IMR-90 (cell line): ENCODE measurements at regions not wholly inside any gene's neighbourhood (a gene's known extent, or its start where the extent isn't known, plus 50 kb on each side); places are given as distances from the start of the nearest gene placed in this dataset.

Source experiments
- ATAC-seq: fragments of 200-7000 bp; cut with Tn5 transposase; 2 replicates; pipeline ENCODE4 v1.9.1; 2020; ENCODE audit warnings: low read depth, mild to moderate bottlenecking, moderate library complexity
- BruUV-seq: library from RNA; stranded (reverse); fragments of 400-500 nt; replicated peaks from 2 replicates; lab custom pipeline; 2021; lab: Mats Ljungman, UMichigan
- CTCF ChIA-PET: fragments of 300-600 bp; formaldehyde crosslinking; extraction: SDS; loops from one replicate; lab custom pipeline; 2021; ENCODE audit warnings: antibody characterized with exemption; lab: Yijun Ruan, JAX
- POLR2A ChIA-PET: fragments of 300-600 bp; sonication (Branson Sonifier 250); formaldehyde crosslinking; loops from one replicate; lab custom pipeline; 2022; ENCODE audit warnings: antibody characterized with exemption; ENCODE audit not compliant: unreplicated experiment; lab: Charles Lee
- DNase-seq: peaks from one replicate; pipeline ENCODE4 v3.0.0; 2013
- H2AFZ ChIP-seq: replicated peaks from 2 replicates; pipeline ENCODE3; 2013; ENCODE audit warnings: low read length, mild to moderate bottlenecking; ENCODE audit not compliant: poor library complexity
- H2AK5ac ChIP-seq: 2 replicates; pipeline ENCODE4 v1.6.1; 2013; ENCODE audit warnings: low read depth, low read length, inconsistent platforms
- H2AK9ac ChIP-seq: replicated peaks from 2 replicates; pipeline ENCODE3; 2013; ENCODE audit warnings: mild to moderate bottlenecking, low read depth, low read length, moderate library complexity; ENCODE audit not compliant: poor library complexity
- H2BK120ac ChIP-seq: 2 replicates; pipeline ENCODE4 v1.6.1; 2013; ENCODE audit warnings: low read depth, low read length, inconsistent platforms
- H2BK15ac ChIP-seq: 3 replicates; pipeline ENCODE4 v1.6.1; 2013; ENCODE audit warnings: low read depth, low read length, inconsistent platforms
- H2BK20ac ChIP-seq: 2 replicates; pipeline ENCODE4 v1.6.1; 2013; ENCODE audit warnings: low read depth, mild to moderate bottlenecking, inconsistent platforms, low read length, moderate library complexity
- H2BK5ac ChIP-seq: 2 replicates; pipeline ENCODE4 v1.6.1; 2013; ENCODE audit warnings: mild to moderate bottlenecking, low read depth, low read length, inconsistent platforms; ENCODE audit not compliant: poor library complexity, severe bottlenecking
- H3K14ac ChIP-seq: replicated peaks from 2 replicates; pipeline ENCODE4 v1.6.1; 2013; ENCODE audit warnings: low read depth, low read length, inconsistent platforms
- H3K18ac ChIP-seq: 2 replicates; pipeline ENCODE4 v1.6.1; 2013; ENCODE audit warnings: low read depth, low read length, control low read depth
- H3K23ac ChIP-seq: 2 replicates; pipeline ENCODE4 v1.6.1; 2013; ENCODE audit warnings: low read depth, low read length, inconsistent platforms
- H3K27ac ChIP-seq: 2 replicates; pipeline ENCODE4 v1.5.1; 2013; ENCODE audit warnings: mild to moderate bottlenecking, control low read depth, low read length; ENCODE audit not compliant: insufficient read depth
- H3K27me3 ChIP-seq: 2 replicates; pipeline ENCODE4 v1.6.1; 2013; ENCODE audit warnings: low read length; ENCODE audit not compliant: control insufficient read depth, insufficient read depth
- H3K36me3 ChIP-seq: 2 replicates; pipeline ENCODE4 v1.6.1; 2013; ENCODE audit warnings: low read length, mixed read lengths; ENCODE audit not compliant: control insufficient read depth, insufficient read depth
- H3K4ac ChIP-seq: 2 replicates; pipeline ENCODE4 v1.6.1; 2013; ENCODE audit warnings: low read depth, low read length, inconsistent platforms
- H3K4me1 ChIP-seq: 2 replicates; pipeline ENCODE4 v1.6.1; 2013; ENCODE audit warnings: low read length, mixed read lengths; ENCODE audit not compliant: control insufficient read depth, insufficient read depth
- H3K4me2 ChIP-seq: 2 replicates; pipeline ENCODE4 v1.6.1; 2013; ENCODE audit warnings: low read depth, mild to moderate bottlenecking, control low read depth, low read length, moderate library complexity
- H3K4me3 ChIP-seq: 2 replicates; pipeline ENCODE4 v1.5.1; 2013; ENCODE audit warnings: low read depth, mild to moderate bottlenecking, control low read depth, low read length, moderate library complexity; ENCODE audit not compliant: insufficient read depth
- H3K56ac ChIP-seq: 2 replicates; pipeline ENCODE4 v1.6.1; 2013; ENCODE audit warnings: low read length, inconsistent platforms; ENCODE audit not compliant: insufficient read depth; ENCODE audit errors: extremely low read depth
- H3K79me1 ChIP-seq, 2 experiments: 2 replicates each; pipeline ENCODE4 v1.6.1; 2013; ENCODE audit warnings: low read length in 2 of 2, inconsistent platforms in 1 of 2, low read depth in 1 of 2
- H3K9ac ChIP-seq: 2 replicates; pipeline ENCODE4 v1.6.1; 2013; ENCODE audit warnings: low read depth, low read length, control low read depth
- H3K9me1 ChIP-seq: 2 replicates; pipeline ENCODE4 v1.6.1; 2013; ENCODE audit warnings: low read length, inconsistent platforms; ENCODE audit not compliant: insufficient read depth
- H3K9me3 ChIP-seq: 2 replicates; pipeline ENCODE4 v1.6.1; 2013; ENCODE audit warnings: low read length; ENCODE audit not compliant: control insufficient read depth, insufficient read depth
- H4K20me1 ChIP-seq: 2 replicates; pipeline ENCODE4 v1.6.1; 2013; ENCODE audit warnings: low read length, inconsistent platforms; ENCODE audit not compliant: insufficient read depth
- H4K5ac ChIP-seq: 2 replicates; pipeline ENCODE4 v1.6.1; 2013; ENCODE audit warnings: mild to moderate bottlenecking, low read depth, low read length, control low read depth
- H4K8ac ChIP-seq, 2 experiments: 2 replicates each; pipeline ENCODE4 v1.6.1; 2013; ENCODE audit warnings: low read depth in 2 of 2, low read length in 2 of 2, control low read depth in 1 of 2, inconsistent platforms in 1 of 2
- H4K91ac ChIP-seq: 2 replicates; pipeline ENCODE4 v1.6.1; 2013; ENCODE audit warnings: low read depth, low read length, inconsistent platforms; ENCODE audit not compliant: insufficient read depth
- BHLHE40 ChIP-seq: fragments of 150-350 bp; IDR thresholded peaks from 2 replicates; pipeline ENCODE4 v1.6.1; 2016; ENCODE audit warnings: mild to moderate bottlenecking, low read depth, low read length
- CEBPB ChIP-seq: IDR thresholded peaks from 2 replicates; pipeline ENCODE4 v1.6.1; 2012; ENCODE audit warnings: low read depth, low read length, improper control_type of control experiment
- CHD1 ChIP-seq: IDR thresholded peaks from 2 replicates; pipeline ENCODE4 v1.6.1; 2012; ENCODE audit warnings: low read depth, low read length, improper control_type of control experiment
- ELK1 ChIP-seq: fragments of 150-350 bp; IDR thresholded peaks from 2 replicates; pipeline ENCODE4 v1.6.1; 2016; ENCODE audit warnings: low read depth, mild to moderate bottlenecking, low read length, moderate library complexity, borderline replicate concordance
- FOS ChIP-seq: fragments of 150-350 bp; IDR thresholded peaks from 2 replicates; pipeline ENCODE4 v1.6.1; 2016; ENCODE audit warnings: low read depth, low read length
- MAFK ChIP-seq: IDR thresholded peaks from 2 replicates; pipeline ENCODE4 v1.6.1; 2012; ENCODE audit warnings: low read depth, low read length, improper control_type of control experiment
- MAZ ChIP-seq: IDR thresholded peaks from 2 replicates; pipeline ENCODE4 v1.6.1; 2012; ENCODE audit warnings: low read depth, mild to moderate bottlenecking, low read length, improper control_type of control experiment, moderate library complexity, borderline replicate concordance
- MXI1 ChIP-seq: IDR thresholded peaks from 2 replicates; pipeline ENCODE4 v1.6.1; 2012; ENCODE audit warnings: low read depth, mild to moderate bottlenecking, low read length, moderate library complexity, borderline replicate concordance
- POLR2A ChIP-seq: IDR thresholded peaks from 2 replicates; pipeline ENCODE4 v1.6.1; 2012; ENCODE audit warnings: mild to moderate bottlenecking, low read depth, low read length
- RAD21 ChIP-seq: IDR thresholded peaks from 2 replicates; pipeline ENCODE4 v1.6.1; 2012; ENCODE audit warnings: low read length, improper control_type of control experiment
- RCOR1 ChIP-seq: IDR thresholded peaks from 2 replicates; pipeline ENCODE4 v1.6.1; 2012; ENCODE audit warnings: mild to moderate bottlenecking, low read length, improper control_type of control experiment; ENCODE audit not compliant: insufficient replicate concordance
- RFX5 ChIP-seq: IDR thresholded peaks from 2 replicates; pipeline ENCODE4 v1.8.0; 2012; ENCODE audit warnings: low read depth, mild to moderate bottlenecking, low read length, moderate library complexity
- SMC3 ChIP-seq: fragments of 150-350 bp; IDR thresholded peaks from 2 replicates; pipeline ENCODE4 v1.6.1; 2016; ENCODE audit warnings: low read depth, mild to moderate bottlenecking, antibody characterized with exemption, low read length, moderate library complexity
- WGBS, 2 experiments: methylation state at CpG; one replicate each; pipeline versions ENCODE4 v1.1.5 to v1.1.7; 2013; ENCODE audit warnings: missing lambda C conversion rate in 2 of 2; ENCODE audit not compliant: insufficient read length in 1 of 2; ENCODE audit errors: extremely low coverage in 2 of 2; 5-methylcytosine and 5-hydroxymethylcytosine counted together
- dilution Hi-C: fragments of 300-500 bp; cut with HindIII; formaldehyde crosslinking; loops from one replicate; pipeline ENCODE4 v1.14.3; 2018; ENCODE audit warnings: low sequenced_read_pairs; ENCODE audit not compliant: unreplicated experiment
- in situ Hi-C: fragments of 300-500 bp; cut with MboI; formaldehyde crosslinking; loops from 3 replicates; pipeline ENCODE4 v1.14.3; 2019; ENCODE audit warnings: low sequenced_read_pairs, inconsistent platforms, mixed read lengths
- intact Hi-C: fragments of 100-400 bp; cut with micrococcal nuclease; formaldehyde crosslinking; loops from 2 replicates; pipeline ENCODE4 v1.10.0; 2022
- TF ChIP-seq, protein P1 (sequence below): conservative IDR thresholded peaks from 2 replicates; pipeline ENCODE4 v1.5.1; 2012; ENCODE audit warnings: mild to moderate bottlenecking, low read depth, low read length, improper control_type of control experiment
- TF ChIP-seq, protein P2 (sequence below): fragments of 150-350 bp; IDR thresholded peaks from 2 replicates; pipeline ENCODE4 v1.6.1; 2017; ENCODE audit warnings: mild to moderate bottlenecking, antibody characterized with exemption, low read length, low read depth

- H3K9ac ChIP-seq = no peak overlapping the region
- BruUV-seq = no TSS peak
- 0 out of 2 replicates have a peak overlapping the region, but pooled peaks have one; percentile 28 for H3K56ac ChIP-seq
- no peak overlapping the region for H4K8ac ChIP-seq
- no peak overlapping the region for H2AK5ac ChIP-seq
- intact Hi-C loops = no loop called here
- DNase-seq = no peak
- TF ChIP-seq CHD1 = no peak
- no peak for TF ChIP-seq SMC3
- no peak for TF ChIP-seq RFX5
- no peak for TF ChIP-seq RCOR1
- TF ChIP-seq POLR2A = no peak
- no peak for TF ChIP-seq FOS
- TF ChIP-seq MXI1 = no peak
- no peak for TF ChIP-seq BHLHE40
- TF ChIP-seq, protein P1, sequence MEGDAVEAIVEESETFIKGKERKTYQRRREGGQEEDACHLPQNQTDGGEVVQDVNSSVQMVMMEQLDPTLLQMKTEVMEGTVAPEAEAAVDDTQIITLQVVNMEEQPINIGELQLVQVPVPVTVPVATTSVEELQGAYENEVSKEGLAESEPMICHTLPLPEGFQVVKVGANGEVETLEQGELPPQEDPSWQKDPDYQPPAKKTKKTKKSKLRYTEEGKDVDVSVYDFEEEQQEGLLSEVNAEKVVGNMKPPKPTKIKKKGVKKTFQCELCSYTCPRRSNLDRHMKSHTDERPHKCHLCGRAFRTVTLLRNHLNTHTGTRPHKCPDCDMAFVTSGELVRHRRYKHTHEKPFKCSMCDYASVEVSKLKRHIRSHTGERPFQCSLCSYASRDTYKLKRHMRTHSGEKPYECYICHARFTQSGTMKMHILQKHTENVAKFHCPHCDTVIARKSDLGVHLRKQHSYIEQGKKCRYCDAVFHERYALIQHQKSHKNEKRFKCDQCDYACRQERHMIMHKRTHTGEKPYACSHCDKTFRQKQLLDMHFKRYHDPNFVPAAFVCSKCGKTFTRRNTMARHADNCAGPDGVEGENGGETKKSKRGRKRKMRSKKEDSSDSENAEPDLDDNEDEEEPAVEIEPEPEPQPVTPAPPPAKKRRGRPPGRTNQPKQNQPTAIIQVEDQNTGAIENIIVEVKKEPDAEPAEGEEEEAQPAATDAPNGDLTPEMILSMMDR = no peak
- no peak for TF ChIP-seq CEBPB
- TF ChIP-seq MAZ = no peak
- TF ChIP-seq ELK1 = no peak
- TF ChIP-seq, protein P2, sequence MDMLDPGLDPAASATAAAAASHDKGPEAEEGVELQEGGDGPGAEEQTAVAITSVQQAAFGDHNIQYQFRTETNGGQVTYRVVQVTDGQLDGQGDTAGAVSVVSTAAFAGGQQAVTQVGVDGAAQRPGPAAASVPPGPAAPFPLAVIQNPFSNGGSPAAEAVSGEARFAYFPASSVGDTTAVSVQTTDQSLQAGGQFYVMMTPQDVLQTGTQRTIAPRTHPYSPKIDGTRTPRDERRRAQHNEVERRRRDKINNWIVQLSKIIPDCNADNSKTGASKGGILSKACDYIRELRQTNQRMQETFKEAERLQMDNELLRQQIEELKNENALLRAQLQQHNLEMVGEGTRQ = no peak
- TF ChIP-seq RAD21 = no peak
- TF ChIP-seq MAFK = no peak
- no peak overlapping the region for H2AK9ac ChIP-seq
- H2BK15ac ChIP-seq = no peak overlapping the region
- no peak overlapping the region for H2AFZ ChIP-seq
- no peak for ATAC-seq
- no peak overlapping the region for H2BK120ac ChIP-seq
- no peak overlapping the region for H2BK5ac ChIP-seq
- no peaks in the 10 kb centered on the region for H3K27me3 ChIP-seq
- H3K79me1 ChIP-seq = peaks cover 19 to 55% of the 10 kb centered on the region in 2 experiments
- H3K4me3 ChIP-seq = no peak overlapping the region
- in situ Hi-C loops = no loop called here
- no peak overlapping the region for H3K4me2 ChIP-seq
- H2BK20ac ChIP-seq = no peak overlapping the region
- no peak overlapping the region for H3K23ac ChIP-seq
- H4K91ac ChIP-seq = no peak overlapping the region
- WGBS, 2 experiments = 95% methylated on average over 2 of the region's 3 CpGs; no CpG with 5 or more reads in 1 of the 2 experiments
- peaks cover 37% of the 10 kb centered on the region for H4K20me1 ChIP-seq
- no peaks in the 10 kb centered on the region for H3K9me3 ChIP-seq
- H3K9me1 ChIP-seq = peaks cover 11% of the 10 kb centered on the region
- H3K14ac ChIP-seq = peak overlapping the region; percentile 57; the same call in 1 of the 2 replicates
- CTCF ChIA-PET = no interaction called here
- H3K36me3 ChIP-seq = no peaks in the 10 kb centered on the region
- dilution Hi-C loops = no loop called here
- POLR2A ChIA-PET = interaction anchor here (0.6 kb wide), 1 partner anchor 34 kb away, joined by 3 read pairs; no protein-coding TSS in a partner anchor
- H3K4ac ChIP-seq = peak overlapping the region; percentile 24; the same call in 1 of the 2 replicates
- no peak overlapping the region for H4K5ac ChIP-seq
- no peak overlapping the region for H3K27ac ChIP-seq
- H3K18ac ChIP-seq = no peak overlapping the region
- H3K4me1 ChIP-seq = peaks cover 10% of the 10 kb centered on the region
Measured at GRCh38 chr13:107845911-107846310, 369.4 kb downstream of the LIG4 start.
